Astrocyte (in vitro differentiated cells and primary cell): ENCODE measurements at regions not wholly inside any gene's neighbourhood (a gene's known extent, or its start where the extent isn't known, plus 50 kb on each side); places are given as distances from the start of the nearest gene placed in this dataset.

Experiments
- DNase-seq: peaks from one replicate; pipeline ENCODE4 v3.0.0-alpha.2; 2010; ENCODE audit warnings: low read depth
- FAIRE-seq: peaks from 2 replicates; lab custom pipeline; 2011; peaks lifted over from hg19 to GRCh38; lab: Jason Lieb, UNC
- H2AFZ ChIP-seq: 2 replicates; pipeline ENCODE4 v1.6.0; 2012; ENCODE audit warnings: low read depth, low read length, inconsistent platforms
- H3K27ac ChIP-seq: 2 replicates; pipeline ENCODE4 v1.5.1; 2011; ENCODE audit warnings: low read depth, low read length, inconsistent platforms
- H3K27me3 ChIP-seq: 2 replicates; pipeline ENCODE4 v1.6.0; 2011; ENCODE audit warnings: low read length, inconsistent platforms; ENCODE audit not compliant: insufficient read depth
- H3K36me3 ChIP-seq: 2 replicates; pipeline ENCODE4 v1.5.1; 2011; ENCODE audit warnings: low read length, inconsistent platforms; ENCODE audit not compliant: insufficient read depth
- H3K4me1 ChIP-seq: 2 replicates; pipeline ENCODE4 v1.5.1; 2011; ENCODE audit warnings: low read length, inconsistent platforms; ENCODE audit not compliant: insufficient read depth
- H3K4me2 ChIP-seq: 2 replicates; pipeline ENCODE4 v1.6.0; 2012; ENCODE audit warnings: low read length, inconsistent platforms
- H3K4me3 ChIP-seq: 2 replicates; pipeline ENCODE4 v1.5.1; 2011; ENCODE audit warnings: low read depth, mild to moderate bottlenecking, low read length, inconsistent platforms; ENCODE audit not compliant: insufficient read depth
- H3K79me2 ChIP-seq: 2 replicates; pipeline ENCODE4 v1.6.0; 2012; ENCODE audit warnings: mild to moderate bottlenecking, low read length, inconsistent platforms; ENCODE audit not compliant: insufficient read depth
- H3K9ac ChIP-seq: 2 replicates; pipeline ENCODE4 v1.6.0; 2012; ENCODE audit warnings: mild to moderate bottlenecking, low read length, inconsistent platforms
- H3K9me3 ChIP-seq: 2 replicates; pipeline ENCODE4 v1.5.1; 2012; ENCODE audit warnings: low read depth, mild to moderate bottlenecking, low read length, inconsistent platforms; ENCODE audit not compliant: insufficient read depth
- H4K20me1 ChIP-seq: 2 replicates; pipeline ENCODE4 v1.6.0; 2012; ENCODE audit warnings: low read length, inconsistent platforms; ENCODE audit not compliant: insufficient read depth
- H3K27ac Mint-ChIP-seq: one replicate; pipeline ENCODE4 v1.8.0; 2021; ENCODE audit warnings: mild to moderate bottlenecking, mixed read lengths; ENCODE audit not compliant: unreplicated experiment
- H3K27me3 Mint-ChIP-seq: one replicate; pipeline ENCODE4 v1.8.0; 2021; ENCODE audit warnings: low read depth, mixed read lengths; ENCODE audit not compliant: unreplicated experiment
- H3K36me3 Mint-ChIP-seq: one replicate; pipeline ENCODE4 v1.8.0; 2021; ENCODE audit warnings: low read depth, mixed read lengths; ENCODE audit not compliant: unreplicated experiment
- H3K4me1 Mint-ChIP-seq: one replicate; pipeline ENCODE4 v1.8.0; 2021; ENCODE audit warnings: low read depth, mixed read lengths; ENCODE audit not compliant: unreplicated experiment
- H3K4me3 Mint-ChIP-seq: one replicate; pipeline ENCODE4 v1.8.0; 2021; ENCODE audit warnings: mild to moderate bottlenecking, moderate library complexity, mixed read lengths; ENCODE audit not compliant: unreplicated experiment
- H3K9me3 Mint-ChIP-seq: one replicate; pipeline ENCODE4 v1.8.0; 2021; ENCODE audit warnings: mild to moderate bottlenecking, mixed read lengths; ENCODE audit not compliant: unreplicated experiment
- EZH2 ChIP-seq: IDR thresholded peaks from 2 replicates; pipeline ENCODE4 v1.6.1; 2012; ENCODE audit warnings: mild to moderate bottlenecking, low read length, inconsistent platforms; ENCODE audit not compliant: insufficient read depth
- TF ChIP-seq, protein P1 (sequence below): IDR thresholded peaks from 2 replicates; pipeline ENCODE4 v1.5.1; 2011; ENCODE audit warnings: low read depth, mild to moderate bottlenecking, inconsistent platforms, low read length, moderate library complexity; ENCODE audit not compliant: insufficient read depth

- H3K9ac ChIP-seq, result no peak overlapping the region
Measured at GRCh38 chr6:167714152-167714551, 112.6 kb upstream of the AFDN start.

GRCh38 chr6:167717455-167717854 lies 109.3 kb upstream of the AFDN start:
- H3K4me2 ChIP-seq, result no peak overlapping the region
- H3K4me3 ChIP-seq, result no peak overlapping the region
- no peak overlapping the region for H2AFZ ChIP-seq
- H4K20me1 ChIP-seq, result no peaks in the 10 kb centered on the region
- H3K27ac Mint-ChIP-seq, result no peak overlapping the region
- H3K9ac ChIP-seq, result no peak overlapping the region
- no peak overlapping the region for H3K27ac ChIP-seq
- peaks cover 6% of the 10 kb centered on the region for H3K27me3 ChIP-seq
- no peaks in the 10 kb centered on the region for H3K9me3 ChIP-seq
- DNase-seq, result no peak
- no peaks in the 10 kb centered on the region for H3K79me2 ChIP-seq
- H3K9me3 Mint-ChIP-seq, result no peaks in the 10 kb centered on the region
- H3K4me1 Mint-ChIP-seq, result peaks cover 8% of the 10 kb centered on the region
- no peak for TF ChIP-seq EZH2
- TF ChIP-seq, protein P1, sequence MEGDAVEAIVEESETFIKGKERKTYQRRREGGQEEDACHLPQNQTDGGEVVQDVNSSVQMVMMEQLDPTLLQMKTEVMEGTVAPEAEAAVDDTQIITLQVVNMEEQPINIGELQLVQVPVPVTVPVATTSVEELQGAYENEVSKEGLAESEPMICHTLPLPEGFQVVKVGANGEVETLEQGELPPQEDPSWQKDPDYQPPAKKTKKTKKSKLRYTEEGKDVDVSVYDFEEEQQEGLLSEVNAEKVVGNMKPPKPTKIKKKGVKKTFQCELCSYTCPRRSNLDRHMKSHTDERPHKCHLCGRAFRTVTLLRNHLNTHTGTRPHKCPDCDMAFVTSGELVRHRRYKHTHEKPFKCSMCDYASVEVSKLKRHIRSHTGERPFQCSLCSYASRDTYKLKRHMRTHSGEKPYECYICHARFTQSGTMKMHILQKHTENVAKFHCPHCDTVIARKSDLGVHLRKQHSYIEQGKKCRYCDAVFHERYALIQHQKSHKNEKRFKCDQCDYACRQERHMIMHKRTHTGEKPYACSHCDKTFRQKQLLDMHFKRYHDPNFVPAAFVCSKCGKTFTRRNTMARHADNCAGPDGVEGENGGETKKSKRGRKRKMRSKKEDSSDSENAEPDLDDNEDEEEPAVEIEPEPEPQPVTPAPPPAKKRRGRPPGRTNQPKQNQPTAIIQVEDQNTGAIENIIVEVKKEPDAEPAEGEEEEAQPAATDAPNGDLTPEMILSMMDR, result no peak
- peaks cover 36% of the 10 kb centered on the region for H3K27me3 Mint-ChIP-seq
- H3K36me3 ChIP-seq, result no peaks in the 10 kb centered on the region
- no peaks in the 10 kb centered on the region for H3K36me3 Mint-ChIP-seq
- H3K4me1 ChIP-seq, result no peaks in the 10 kb centered on the region
- FAIRE-seq, result no peak
- no peak overlapping the region for H3K4me3 Mint-ChIP-seq

More at GRCh38 chr6:167714152-167714551, 112.6 kb upstream of the AFDN start:
- Histone ChIP-seq H3K4me1 (no peaks in the 10 kb centered on the region), H3K36me3 (no peaks in the 10 kb centered on the region), H3K79me2 (no peaks in the 10 kb centered on the region), H3K9me3 (no peaks in the 10 kb centered on the region), H2AFZ (no peak overlapping the region), H3K27ac (no peak overlapping the region), H3K27me3 (peaks cover 6% of the 10 kb centered on the region), H3K4me2 (no peak overlapping the region), H3K4me3 (no peak overlapping the region), H4K20me1 (no peaks in the 10 kb centered on the region)
- peaks cover 7% of the 10 kb centered on the region for H3K4me1 Mint-ChIP-seq
- peaks cover 3% of the 10 kb centered on the region for H3K9me3 Mint-ChIP-seq
- no peak for TF ChIP-seq EZH2
- TF ChIP-seq, protein P1, result no peak
- H3K4me3 Mint-ChIP-seq, result no peak overlapping the region
- H3K27ac Mint-ChIP-seq, result no peak overlapping the region
- H3K36me3 Mint-ChIP-seq, result no peaks in the 10 kb centered on the region
- peaks cover 60% of the 10 kb centered on the region for H3K27me3 Mint-ChIP-seq
- FAIRE-seq (no peak), DNase-seq (no peak)

DNA sequence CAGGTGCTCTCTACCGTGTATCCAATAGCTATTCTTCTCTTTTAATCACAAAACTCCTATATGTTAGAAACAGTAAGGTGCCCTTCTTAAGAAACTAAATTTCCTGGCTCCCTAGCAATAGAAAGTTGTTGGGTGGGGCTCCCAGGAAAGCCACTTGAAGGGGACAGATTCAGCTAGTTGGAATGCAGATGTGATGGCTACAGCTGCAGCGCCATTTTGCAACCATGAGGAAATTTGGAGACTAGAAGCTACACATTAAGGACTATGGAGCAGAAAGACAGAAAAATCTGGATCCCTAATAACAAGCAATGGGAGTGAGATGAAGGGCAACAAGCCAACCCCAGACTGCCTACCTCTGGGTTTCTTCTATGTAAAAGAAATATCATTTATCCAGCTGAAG lies 108.8 kb upstream of the AFDN start:
- Histone ChIP-seq H3K4me3 (no peak overlapping the region), H3K4me1 (no peaks in the 10 kb centered on the region), H3K9me3 (no peaks in the 10 kb centered on the region), H3K9ac (no peak overlapping the region), H4K20me1 (no peaks in the 10 kb centered on the region), H3K27ac (no peak overlapping the region), H3K79me2 (no peaks in the 10 kb centered on the region), H2AFZ (no peak overlapping the region), H3K27me3 (peaks cover 6% of the 10 kb centered on the region), H3K36me3 (no peaks in the 10 kb centered on the region), H3K4me2 (no peak overlapping the region)
- Mint-ChIP-seq H3K4me3 (no peak overlapping the region), H3K9me3 (no peaks in the 10 kb centered on the region), H3K36me3 (no peaks in the 10 kb centered on the region), H3K27me3 (peaks cover 34% of the 10 kb centered on the region), H3K27ac (no peak overlapping the region), H3K4me1 (peaks cover 8% of the 10 kb centered on the region)
- TF ChIP-seq, protein P1, result no peak
- no peak for TF ChIP-seq EZH2
- no peak for DNase-seq
- no peak for FAIRE-seq
